ENCODE measurements at regions not wholly inside any gene's neighbourhood (a gene's known extent, or its start where the extent isn't known, plus 50 kb on each side); places are given as distances from the start of the nearest gene placed in this dataset.

DNA sequence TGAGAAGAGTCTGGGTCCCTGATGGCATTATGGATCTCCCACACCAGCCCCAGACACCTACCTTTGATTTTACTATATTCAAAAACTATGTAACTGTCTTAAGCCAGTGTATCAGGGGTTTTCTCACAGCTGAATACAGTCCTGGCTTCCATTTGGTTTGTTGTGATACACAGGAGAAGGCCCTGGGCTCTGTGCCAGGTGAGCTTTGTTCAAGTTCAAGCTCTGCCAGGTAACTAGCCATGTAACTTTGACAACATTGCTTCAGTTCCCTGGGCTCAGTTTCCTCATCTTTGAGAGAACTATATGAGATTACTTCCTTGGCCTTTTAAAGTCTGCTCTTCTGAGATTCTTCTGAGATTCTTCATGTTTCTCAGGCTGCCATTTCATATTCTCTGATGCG, 327.5 kb upstream of the TENM4 start:
- TF ChIP-seq CTCF (IDR thresholded peaks at IDR 0.05; ENCODE audit: insufficient read depth, low read length) = no peak
- no peak for TF ChIP-seq SPI1 (IDR thresholded peaks at IDR 0.05; ENCODE audit: borderline replicate concordance, low read depth)
- no peak for TF ChIP-seq POLR2AphosphoS5 (IDR thresholded peaks at IDR 0.05; ENCODE audit: low read depth)
- TF ChIP-seq, protein P1, sequence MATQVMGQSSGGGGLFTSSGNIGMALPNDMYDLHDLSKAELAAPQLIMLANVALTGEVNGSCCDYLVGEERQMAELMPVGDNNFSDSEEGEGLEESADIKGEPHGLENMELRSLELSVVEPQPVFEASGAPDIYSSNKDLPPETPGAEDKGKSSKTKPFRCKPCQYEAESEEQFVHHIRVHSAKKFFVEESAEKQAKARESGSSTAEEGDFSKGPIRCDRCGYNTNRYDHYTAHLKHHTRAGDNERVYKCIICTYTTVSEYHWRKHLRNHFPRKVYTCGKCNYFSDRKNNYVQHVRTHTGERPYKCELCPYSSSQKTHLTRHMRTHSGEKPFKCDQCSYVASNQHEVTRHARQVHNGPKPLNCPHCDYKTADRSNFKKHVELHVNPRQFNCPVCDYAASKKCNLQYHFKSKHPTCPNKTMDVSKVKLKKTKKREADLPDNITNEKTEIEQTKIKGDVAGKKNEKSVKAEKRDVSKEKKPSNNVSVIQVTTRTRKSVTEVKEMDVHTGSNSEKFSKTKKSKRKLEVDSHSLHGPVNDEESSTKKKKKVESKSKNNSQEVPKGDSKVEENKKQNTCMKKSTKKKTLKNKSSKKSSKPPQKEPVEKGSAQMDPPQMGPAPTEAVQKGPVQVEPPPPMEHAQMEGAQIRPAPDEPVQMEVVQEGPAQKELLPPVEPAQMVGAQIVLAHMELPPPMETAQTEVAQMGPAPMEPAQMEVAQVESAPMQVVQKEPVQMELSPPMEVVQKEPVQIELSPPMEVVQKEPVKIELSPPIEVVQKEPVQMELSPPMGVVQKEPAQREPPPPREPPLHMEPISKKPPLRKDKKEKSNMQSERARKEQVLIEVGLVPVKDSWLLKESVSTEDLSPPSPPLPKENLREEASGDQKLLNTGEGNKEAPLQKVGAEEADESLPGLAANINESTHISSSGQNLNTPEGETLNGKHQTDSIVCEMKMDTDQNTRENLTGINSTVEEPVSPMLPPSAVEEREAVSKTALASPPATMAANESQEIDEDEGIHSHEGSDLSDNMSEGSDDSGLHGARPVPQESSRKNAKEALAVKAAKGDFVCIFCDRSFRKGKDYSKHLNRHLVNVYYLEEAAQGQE (IDR thresholded peaks at IDR 0.05; ENCODE audit: insufficient replicate concordance, low read depth) = no peak

Measured in HL-60 (cell line).